CD4-positive, CD25-positive, alpha-beta regulatory T cell (primary cell): ENCODE measurements at regions not wholly inside any gene's neighbourhood (a gene's known extent, or its start where the extent isn't known, plus 50 kb on each side); places are given as distances from the start of the nearest gene placed in this dataset.

Source experiments
- ATAC-seq, 2 donors: fragments of 150-1000 bp; cut with Tn5 transposase; one replicate each; pipeline ENCODE4 v1.10.0; 2021; ENCODE audit warnings: low read depth in 2 of 2, moderate number of reproducible peaks in 2 of 2, moderate library complexity in 1 of 2
- DNase-seq, 3 donors: peaks; one replicate each; pipeline versions ENCODE4 v3.0.0 to v3.0.0-alpha.2; 2012 to 2022; ENCODE audit warnings: mixed read lengths in 1 of 3
- H3K27ac ChIP-seq: one replicate; pipeline ENCODE4 v1.7.0; 2013; ENCODE audit warnings: mild to moderate bottlenecking, low read length; ENCODE audit not compliant: insufficient read depth, poor library complexity, severe bottlenecking
- H3K27me3 ChIP-seq: one replicate; pipeline ENCODE4 v1.7.0; 2013; ENCODE audit warnings: low read length; ENCODE audit not compliant: control insufficient read depth, insufficient read depth
- H3K36me3 ChIP-seq: one replicate; pipeline ENCODE4 v1.7.0; 2013; ENCODE audit warnings: mild to moderate bottlenecking, low read length, moderate library complexity; ENCODE audit not compliant: control insufficient read depth, insufficient read depth
- H3K4me1 ChIP-seq: 2 replicates; pipeline ENCODE4 v1.7.0; 2013; ENCODE audit warnings: mild to moderate bottlenecking, low read length; ENCODE audit not compliant: insufficient read depth, control insufficient read depth, poor library complexity, severe bottlenecking
- H3K4me3 ChIP-seq: one replicate; pipeline ENCODE4 v1.7.0; 2013; ENCODE audit warnings: low read depth, mild to moderate bottlenecking, low read length, moderate library complexity
- H3K9me3 ChIP-seq, 2 experiments: 1 replicate in 1 of 2; 2 replicates in 1 of 2; pipeline ENCODE4 v1.7.0; 2013; ENCODE audit warnings: low read length in 2 of 2, mild to moderate bottlenecking in 1 of 2, moderate library complexity in 1 of 2; ENCODE audit not compliant: control insufficient read depth in 2 of 2
- H3K27ac Mint-ChIP-seq, 3 donors: one replicate each; pipeline ENCODE4 v1.8.0; 2020 to 2022; ENCODE audit warnings: mild to moderate bottlenecking in 3 of 3, mixed read lengths in 3 of 3, moderate library complexity in 2 of 3
- H3K27me3 Mint-ChIP-seq: one replicate; pipeline ENCODE4 v1.8.0; 2022; ENCODE audit warnings: mild to moderate bottlenecking, mixed read lengths
- H3K36me3 Mint-ChIP-seq: one replicate; pipeline ENCODE4 v1.8.0; 2020; ENCODE audit warnings: mixed read lengths
- H3K4me1 Mint-ChIP-seq, 4 donors: one replicate each; pipeline ENCODE4 v1.8.0; 2020 to 2022; ENCODE audit warnings: mixed read lengths in 4 of 4, mild to moderate bottlenecking in 1 of 4
- H3K4me3 Mint-ChIP-seq, 4 donors: one replicate each; pipeline ENCODE4 v1.8.0; 2020 to 2022; ENCODE audit warnings: mild to moderate bottlenecking in 4 of 4, mixed read lengths in 4 of 4, moderate library complexity in 3 of 4
- H3K9me3 Mint-ChIP-seq, 7 donors: one replicate each; pipeline ENCODE4 v1.8.0; 2020 to 2022; ENCODE audit warnings: mixed read lengths in 7 of 7, mild to moderate bottlenecking in 3 of 7, moderate library complexity in 2 of 7

DNA sequence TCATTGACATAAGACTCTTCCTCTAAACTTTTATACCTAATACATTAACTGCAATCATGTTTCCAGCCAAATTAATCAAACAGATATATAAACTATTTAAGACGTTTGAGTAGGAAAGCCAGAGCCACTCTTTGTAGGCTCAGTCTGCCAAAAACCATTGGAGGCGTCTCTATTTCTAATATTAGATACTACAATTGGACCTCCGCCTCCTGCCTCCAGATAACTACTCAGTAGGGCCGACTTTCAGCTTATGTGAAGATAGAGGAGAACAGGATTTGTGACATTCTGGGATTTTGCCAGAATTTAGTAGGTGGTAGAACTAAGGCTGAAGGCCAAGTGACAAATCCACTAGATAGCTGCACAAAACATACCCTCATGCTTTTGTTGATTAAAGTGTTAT lies 463.0 kb downstream of the CETN3 start:
- no peaks in the 10 kb centered on the region for H3K4me1 Mint-ChIP-seq
- ATAC-seq (no peak), DNase-seq (no peak)
- H3K27ac Mint-ChIP-seq: no peak overlapping the region
- no peaks in the 10 kb centered on the region for H3K27me3 ChIP-seq
- H3K27ac ChIP-seq: no peak overlapping the region
- H3K36me3 ChIP-seq: no peaks in the 10 kb centered on the region
- H3K36me3 Mint-ChIP-seq: no peaks in the 10 kb centered on the region
- no peaks in the 10 kb centered on the region for H3K9me3 ChIP-seq
- H3K9me3 Mint-ChIP-seq: peaks cover 0 to 3% (median 2%) of the 10 kb centered on the region in 7 donors
- H3K4me3 Mint-ChIP-seq: no peak overlapping the region
- H3K4me3 ChIP-seq: no peak overlapping the region
- H3K4me1 ChIP-seq: no peaks in the 10 kb centered on the region
- no peaks in the 10 kb centered on the region for H3K27me3 Mint-ChIP-seq

DNA sequence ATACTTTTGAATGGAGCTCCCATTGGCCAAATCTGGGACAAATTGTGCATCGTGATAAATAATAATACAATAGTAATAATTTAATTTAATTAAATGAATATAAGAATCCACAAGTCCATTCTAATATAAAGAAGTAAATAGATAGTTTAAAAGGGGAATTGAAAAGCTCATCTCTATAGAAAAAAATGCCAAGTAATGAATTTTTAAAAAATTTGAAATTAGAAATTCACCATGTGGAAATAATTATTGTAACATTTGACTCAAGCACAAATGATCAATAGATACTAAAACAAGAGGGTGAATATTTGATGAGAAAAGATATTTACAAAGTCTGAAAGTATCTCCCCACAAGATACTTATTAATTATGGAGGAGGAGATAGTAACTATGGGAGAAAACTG lies 467.4 kb downstream of the CETN3 start:
- no peak overlapping the region for H3K27ac ChIP-seq
- no peak overlapping the region for H3K4me3 ChIP-seq
- no peaks in the 10 kb centered on the region for H3K36me3 ChIP-seq
- Mint-ChIP-seq H3K4me3 (no peak overlapping the region), H3K36me3 (no peaks in the 10 kb centered on the region), H3K27me3 (no peaks in the 10 kb centered on the region), H3K27ac (no peak overlapping the region), H3K9me3 (peaks cover 0 to 2% (median 1%) of the 10 kb centered on the region in 7 donors), H3K4me1 (no peaks in the 10 kb centered on the region)
- no peaks in the 10 kb centered on the region for H3K27me3 ChIP-seq
- ATAC-seq (no peak), DNase-seq (no peak)
- H3K4me1 ChIP-seq: no peaks in the 10 kb centered on the region
- no peaks in the 10 kb centered on the region for H3K9me3 ChIP-seq

DNA sequence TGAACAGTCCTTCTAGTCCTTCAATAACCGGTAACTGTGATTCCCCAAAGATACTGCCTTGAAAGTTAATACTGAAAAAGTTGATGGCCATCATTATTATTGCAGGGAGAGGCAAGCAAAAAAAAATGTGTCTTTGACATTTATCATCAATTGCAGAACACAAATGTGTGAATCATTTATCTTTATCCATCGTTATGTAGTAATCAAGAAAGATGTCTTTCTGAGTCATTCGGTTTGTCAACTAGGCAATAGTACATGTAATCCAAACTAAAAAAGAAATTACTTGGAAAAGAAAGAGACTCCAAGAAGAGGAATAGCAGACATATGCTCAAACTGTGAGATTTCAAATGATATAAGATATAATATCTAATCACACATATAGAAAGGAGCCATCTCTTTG lies 473.0 kb downstream of the CETN3 start:
- Mint-ChIP-seq H3K4me3 (no peak overlapping the region), H3K9me3 (peaks cover 0 to 5% (median 0%) of the 10 kb centered on the region in 7 donors), H3K27me3 (no peaks in the 10 kb centered on the region), H3K36me3 (no peaks in the 10 kb centered on the region), H3K4me1 (no peaks in the 10 kb centered on the region), H3K27ac (no peak overlapping the region)
- DNase-seq (no peak), ATAC-seq (no peak)
- no peak overlapping the region for H3K4me3 ChIP-seq
- H3K36me3 ChIP-seq: no peaks in the 10 kb centered on the region
- H3K27ac ChIP-seq: no peak overlapping the region
- no peaks in the 10 kb centered on the region for H3K4me1 ChIP-seq
- H3K27me3 ChIP-seq: no peaks in the 10 kb centered on the region
- H3K9me3 ChIP-seq: no peaks in the 10 kb centered on the region

DNA sequence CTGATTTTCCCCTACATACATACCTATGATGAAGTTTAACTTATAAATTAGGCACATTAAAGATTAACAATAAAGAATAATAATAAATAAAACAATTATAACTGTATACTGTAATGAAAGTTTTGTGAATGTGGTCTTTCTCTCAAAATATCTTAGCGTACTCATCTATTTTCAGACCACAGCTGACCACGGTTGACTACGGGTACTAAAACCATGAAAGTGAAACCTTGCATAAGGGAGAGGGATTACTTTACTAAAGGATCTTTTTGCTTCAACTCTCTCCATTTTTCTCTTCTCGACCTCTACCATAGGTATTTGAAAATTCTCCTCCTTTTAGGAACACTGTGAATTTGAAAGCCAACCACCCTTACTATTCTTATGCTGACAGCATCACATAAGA lies 475.5 kb downstream of the CETN3 start:
- ATAC-seq: no peak
- Mint-ChIP-seq H3K27me3 (no peaks in the 10 kb centered on the region), H3K4me1 (no peaks in the 10 kb centered on the region), H3K4me3 (no peak overlapping the region), H3K27ac (no peak overlapping the region), H3K9me3 (peaks cover 0 to 5% (median 0%) of the 10 kb centered on the region in 7 donors), H3K36me3 (no peaks in the 10 kb centered on the region)
- no peaks in the 10 kb centered on the region for H3K9me3 ChIP-seq
- H3K4me3 ChIP-seq: no peak overlapping the region
- no peaks in the 10 kb centered on the region for H3K36me3 ChIP-seq
- H3K27me3 ChIP-seq: no peaks in the 10 kb centered on the region
- H3K4me1 ChIP-seq: no peaks in the 10 kb centered on the region
- no peak for DNase-seq
- no peak overlapping the region for H3K27ac ChIP-seq

DNA sequence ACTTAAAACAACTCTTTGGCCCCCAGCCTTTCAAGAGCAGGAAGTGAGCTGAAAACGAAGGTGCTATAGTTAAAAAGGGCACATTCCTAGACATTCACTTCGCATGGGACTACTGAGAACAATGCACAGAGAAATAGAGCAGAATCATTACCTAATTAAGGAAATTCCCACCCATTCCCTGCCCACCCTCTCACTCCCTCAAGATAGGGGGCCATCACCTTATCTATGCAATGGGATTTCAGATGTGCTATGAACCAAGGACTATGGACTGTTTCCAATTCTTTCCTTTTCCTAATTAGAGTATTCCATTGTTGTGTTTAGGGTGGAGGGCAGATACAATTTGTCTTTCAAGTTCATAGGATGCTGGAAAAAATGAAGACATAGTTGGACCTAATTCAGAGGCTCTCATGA lies 476.8 kb downstream of the CETN3 start:
- Histone ChIP-seq H3K27ac (no peak overlapping the region), H3K36me3 (no peaks in the 10 kb centered on the region), H3K27me3 (no peaks in the 10 kb centered on the region), H3K9me3 (no peaks in the 10 kb centered on the region), H3K4me3 (no peak overlapping the region), H3K4me1 (no peaks in the 10 kb centered on the region)
- Mint-ChIP-seq H3K36me3 (no peaks in the 10 kb centered on the region), H3K4me3 (no peak overlapping the region), H3K27me3 (no peaks in the 10 kb centered on the region), H3K4me1 (no peaks in the 10 kb centered on the region), H3K27ac (no peak overlapping the region), H3K9me3 (peaks cover 0 to 5% (median 0%) of the 10 kb centered on the region in 7 donors)
- DNase-seq: no peak
- no peak for ATAC-seq

DNA sequence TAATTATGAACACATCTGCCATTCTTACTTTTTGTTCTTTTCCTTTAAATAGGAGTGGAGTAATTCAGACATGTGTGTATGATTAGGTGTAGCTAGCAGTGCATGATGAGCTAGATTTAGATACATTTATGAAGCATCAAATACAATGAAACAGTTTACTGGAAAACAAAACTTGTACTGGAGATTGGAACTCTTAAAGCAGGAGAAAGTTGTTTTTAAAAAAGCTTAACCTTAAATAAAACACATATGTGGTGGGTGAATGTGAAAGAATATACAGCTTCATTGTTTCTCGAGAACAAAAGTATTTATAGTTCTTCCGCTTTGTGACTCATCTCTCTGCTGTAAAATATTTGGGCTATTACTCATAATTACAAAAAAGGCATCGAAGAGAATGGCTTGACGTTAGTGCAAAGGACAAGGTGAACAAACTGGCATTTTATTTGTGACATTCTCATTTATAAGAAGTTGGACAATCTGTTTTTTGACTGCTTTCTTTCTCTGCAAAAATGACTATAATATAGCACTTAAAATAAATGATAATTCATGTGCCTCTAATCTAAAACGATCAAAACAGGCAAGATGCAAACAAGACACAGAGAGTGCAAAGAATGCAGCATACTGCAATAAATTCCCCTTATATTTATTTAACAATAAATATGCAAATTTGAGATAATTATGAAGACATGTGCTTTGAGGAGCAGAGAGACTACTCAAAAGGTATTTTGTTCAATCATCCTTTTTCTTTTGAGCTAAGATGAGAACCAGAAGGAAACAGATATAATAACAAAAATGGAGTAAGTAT lies 478.8 kb downstream of the CETN3 start:
- no peaks in the 10 kb centered on the region for H3K27me3 Mint-ChIP-seq
- Histone ChIP-seq H3K9me3 (no peaks in the 10 kb centered on the region), H3K4me1 (no peaks in the 10 kb centered on the region), H3K27ac (no peak overlapping the region), H3K36me3 (no peaks in the 10 kb centered on the region), H3K4me3 (no peak overlapping the region), H3K27me3 (no peaks in the 10 kb centered on the region)
- no peaks in the 10 kb centered on the region for H3K4me1 Mint-ChIP-seq
- ATAC-seq: no peak
- no peak overlapping the region for H3K4me3 Mint-ChIP-seq
- peaks cover 0 to 3% (median 0%) of the 10 kb centered on the region in 7 donors for H3K9me3 Mint-ChIP-seq
- no peak overlapping the region for H3K27ac Mint-ChIP-seq
- H3K36me3 Mint-ChIP-seq: no peaks in the 10 kb centered on the region
- no peak for DNase-seq

DNA sequence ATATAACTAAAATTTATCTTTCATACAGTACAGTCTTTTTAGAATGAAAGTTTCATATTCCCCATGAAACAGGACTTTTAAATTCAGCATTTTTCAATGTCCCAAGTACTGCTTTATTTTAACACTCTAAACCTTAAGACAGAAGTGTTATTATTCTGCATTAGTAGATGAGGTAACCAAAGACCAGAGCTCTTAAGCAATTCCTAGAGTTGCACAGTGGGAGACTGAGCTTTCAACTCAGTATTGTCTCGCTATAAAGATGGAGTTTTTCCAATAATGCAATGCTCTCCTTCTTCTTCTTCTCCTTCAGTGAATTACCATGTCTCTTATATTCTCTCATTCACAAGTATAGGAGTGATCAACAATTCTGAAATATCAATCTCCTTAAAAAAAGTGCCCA lies 479.7 kb downstream of the CETN3 start:
- no peak overlapping the region for H3K27ac Mint-ChIP-seq
- no peaks in the 10 kb centered on the region for H3K4me1 Mint-ChIP-seq
- no peak overlapping the region for H3K4me3 Mint-ChIP-seq
- H3K36me3 ChIP-seq: no peaks in the 10 kb centered on the region
- H3K9me3 Mint-ChIP-seq: peaks cover 0 to 3% (median 0%) of the 10 kb centered on the region in 7 donors
- H3K27ac ChIP-seq: no peak overlapping the region
- no peaks in the 10 kb centered on the region for H3K27me3 ChIP-seq
- DNase-seq (no peak), ATAC-seq (no peak)
- no peaks in the 10 kb centered on the region for H3K9me3 ChIP-seq
- H3K36me3 Mint-ChIP-seq: no peaks in the 10 kb centered on the region
- H3K4me3 ChIP-seq: no peak overlapping the region
- H3K4me1 ChIP-seq: no peaks in the 10 kb centered on the region
- no peaks in the 10 kb centered on the region for H3K27me3 Mint-ChIP-seq

DNA sequence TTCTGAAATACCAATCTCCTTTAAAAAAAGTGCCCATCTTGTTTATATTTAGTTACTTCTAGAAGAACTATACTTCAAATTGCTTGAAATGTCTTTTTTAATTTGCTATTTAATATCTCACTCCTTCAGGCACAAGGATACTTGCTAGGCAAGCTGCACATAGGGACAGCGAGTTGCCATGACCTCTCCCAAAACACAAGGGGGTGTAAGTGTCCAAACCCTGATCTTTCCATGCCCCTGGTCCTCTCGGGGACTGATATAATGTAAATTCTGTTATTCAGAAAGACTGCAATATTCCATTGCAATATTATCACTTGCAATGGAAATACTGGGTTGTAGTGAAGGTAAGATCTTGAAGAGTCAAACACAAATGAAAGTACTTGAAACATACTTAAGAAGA lies 480.4 kb downstream of the CETN3 start:
- ATAC-seq: no peak
- H3K27ac Mint-ChIP-seq: no peak overlapping the region

More for the DNA sequence above, 480.4 kb downstream of the CETN3 start:
- H3K27me3 ChIP-seq: no peaks in the 10 kb centered on the region
- H3K27ac ChIP-seq: no peak overlapping the region
- no peaks in the 10 kb centered on the region for H3K36me3 ChIP-seq
- Mint-ChIP-seq H3K27me3 (no peaks in the 10 kb centered on the region), H3K9me3 (peaks cover 0 to 2% (median 0%) of the 10 kb centered on the region in 7 donors), H3K36me3 (no peaks in the 10 kb centered on the region), H3K4me1 (no peaks in the 10 kb centered on the region), H3K4me3 (no peak overlapping the region)
- H3K9me3 ChIP-seq: peaks cover 0 to 1% of the 10 kb centered on the region in 2 experiments
- no peak overlapping the region for H3K4me3 ChIP-seq
- DNase-seq: no peak
- H3K4me1 ChIP-seq: no peaks in the 10 kb centered on the region
